Stimulated activated naive CD8-positive, alpha-beta T cell treated with anti-CD3 and anti-CD28 coated beads, Interleukin-15, amount 100 ng/mL, for 72 hours (primary cell): ENCODE measurements at regions not wholly inside any gene's neighbourhood (a gene's known extent, or its start where the extent isn't known, plus 50 kb on each side); places are given as distances from the start of the nearest gene placed in this dataset.

Source experiments
- ATAC-seq: fragments of 150-1000 bp; cut with Tn5 transposase; 2 replicates; pipeline ENCODE4 v1.10.0; 2021; ENCODE audit warnings: mild to moderate bottlenecking, moderate library complexity
- DNase-seq, 2 donors: peaks; one replicate each; pipeline ENCODE4 v3.0.0; 2021 to 2022
- H3K27ac Mint-ChIP-seq, 2 donors: one replicate each; pipeline ENCODE4 v1.8.0; 2022; ENCODE audit warnings: mild to moderate bottlenecking in 2 of 2, mixed read lengths in 2 of 2, moderate library complexity in 2 of 2
- H3K27me3 Mint-ChIP-seq: one replicate; pipeline ENCODE4 v1.8.0; 2022; ENCODE audit warnings: mixed read lengths
- H3K4me1 Mint-ChIP-seq: one replicate; pipeline ENCODE4 v1.8.0; 2022; ENCODE audit warnings: mild to moderate bottlenecking, mixed read lengths
- H3K4me3 Mint-ChIP-seq, 2 donors: one replicate each; pipeline ENCODE4 v1.8.0; 2022; ENCODE audit warnings: mild to moderate bottlenecking in 2 of 2, mixed read lengths in 2 of 2, moderate library complexity in 1 of 2
- H3K9me3 Mint-ChIP-seq, 2 donors: one replicate each; pipeline ENCODE4 v1.8.0; 2022; ENCODE audit warnings: mixed read lengths in 2 of 2

GRCh38 chr20:24096864-24097450, 108.4 kb upstream of the GGTLC1 start:
- DNase-seq = no peak
- Mint-ChIP-seq H3K4me1 (peaks cover 7% of the 10 kb centered on the region), H3K9me3 (no peaks in the 10 kb centered on the region), H3K27me3 (no peaks in the 10 kb centered on the region), H3K27ac (no peak overlapping the region), H3K4me3 (no peak overlapping the region)
- ATAC-seq = no peak

- Mint-ChIP-seq H3K4me3 (no peak overlapping the region), H3K27me3 (no peaks in the 10 kb centered on the region)
- no peak for ATAC-seq
Measured at GRCh38 chr20:24096264-24096663, 107.7 kb upstream of the GGTLC1 start.

GRCh38 chr20:24095756-24096155, 107.2 kb upstream of the GGTLC1 start:
- DNase-seq (no peak), ATAC-seq (no peak)
- H3K27ac Mint-ChIP-seq = no peak overlapping the region
- H3K4me3 Mint-ChIP-seq = no peak overlapping the region
- no peaks in the 10 kb centered on the region for H3K27me3 Mint-ChIP-seq
- peaks cover 7% of the 10 kb centered on the region for H3K4me1 Mint-ChIP-seq
- no peaks in the 10 kb centered on the region for H3K9me3 Mint-ChIP-seq

More at GRCh38 chr20:24096264-24096663, 107.7 kb upstream of the GGTLC1 start:
- Mint-ChIP-seq H3K27ac (no peak overlapping the region), H3K4me1 (peaks cover 7% of the 10 kb centered on the region), H3K9me3 (no peaks in the 10 kb centered on the region)
- DNase-seq = no peak

GRCh38 chr20:24095303-24095702, 106.7 kb upstream of the GGTLC1 start:
- H3K4me1 Mint-ChIP-seq = peaks cover 2% of the 10 kb centered on the region
- no peaks in the 10 kb centered on the region for H3K27me3 Mint-ChIP-seq
- no peak overlapping the region for H3K4me3 Mint-ChIP-seq
- H3K9me3 Mint-ChIP-seq = no peaks in the 10 kb centered on the region
- DNase-seq (no peak), ATAC-seq (no peak)
- H3K27ac Mint-ChIP-seq = no peak overlapping the region

- peak overlapping the region in 1 of 2 donors; percentile 61 for H3K27ac Mint-ChIP-seq
- no peaks in the 10 kb centered on the region for H3K27me3 Mint-ChIP-seq
- H3K9me3 Mint-ChIP-seq = no peaks in the 10 kb centered on the region
- no peak for ATAC-seq
- DNase-seq = no peak
- H3K4me3 Mint-ChIP-seq = no peak overlapping the region
- no peaks in the 10 kb centered on the region for H3K4me1 Mint-ChIP-seq
Measured at GRCh38 chr20:24089576-24089975, 101.0 kb upstream of the GGTLC1 start.

GRCh38 chr20:24086121-24086520, 97.5 kb upstream of the GGTLC1 start:
- Mint-ChIP-seq H3K9me3 (no peaks in the 10 kb centered on the region), H3K4me3 (no peak overlapping the region), H3K27ac (no peak overlapping the region), H3K27me3 (no peaks in the 10 kb centered on the region), H3K4me1 (no peaks in the 10 kb centered on the region)
- ATAC-seq = no peak
- no peak for DNase-seq

GRCh38 chr20:24084281-24084680, 95.7 kb upstream of the GGTLC1 start:
- H3K27ac Mint-ChIP-seq = no peak overlapping the region
- no peak for DNase-seq
- no peaks in the 10 kb centered on the region for H3K9me3 Mint-ChIP-seq
- no peak for ATAC-seq
- no peaks in the 10 kb centered on the region for H3K27me3 Mint-ChIP-seq
- H3K4me1 Mint-ChIP-seq = no peaks in the 10 kb centered on the region
- H3K4me3 Mint-ChIP-seq = no peak overlapping the region

GRCh38 chr20:24081077-24081476, 92.5 kb upstream of the GGTLC1 start:
- no peak for ATAC-seq
- Mint-ChIP-seq H3K27ac (no peak overlapping the region), H3K27me3 (no peaks in the 10 kb centered on the region), H3K4me1 (no peaks in the 10 kb centered on the region), H3K9me3 (no peaks in the 10 kb centered on the region), H3K4me3 (no peak overlapping the region)
- DNase-seq = no peak

- H3K9me3 Mint-ChIP-seq = no peaks in the 10 kb centered on the region
- DNase-seq = no peak
- peak overlapping the region in 1 of 2 donors; percentile 24 for H3K27ac Mint-ChIP-seq
- ATAC-seq = no peak
- no peak overlapping the region for H3K4me3 Mint-ChIP-seq
- no peaks in the 10 kb centered on the region for H3K4me1 Mint-ChIP-seq
- H3K27me3 Mint-ChIP-seq = no peaks in the 10 kb centered on the region
Measured at GRCh38 chr20:24079661-24080412, 91.3 kb upstream of the GGTLC1 start.

- Mint-ChIP-seq H3K27ac (no peak overlapping the region), H3K27me3 (no peaks in the 10 kb centered on the region), H3K9me3 (no peaks in the 10 kb centered on the region), H3K4me1 (no peaks in the 10 kb centered on the region), H3K4me3 (no peak overlapping the region)
- ATAC-seq = no peak
- no peak for DNase-seq
Measured at GRCh38 chr20:24077145-24077544, 88.6 kb upstream of the GGTLC1 start.

- no peak overlapping the region for H3K27ac Mint-ChIP-seq
- DNase-seq (no peak), ATAC-seq (no peak)
- no peak overlapping the region for H3K4me3 Mint-ChIP-seq
- H3K4me1 Mint-ChIP-seq = peaks cover 9% of the 10 kb centered on the region
- H3K9me3 Mint-ChIP-seq = peaks cover 13 to 32% of the 10 kb centered on the region in 2 donors
- no peaks in the 10 kb centered on the region for H3K27me3 Mint-ChIP-seq
Measured at GRCh38 chr20:24070679-24071078, 82.1 kb upstream of the GGTLC1 start.

- no peaks in the 10 kb centered on the region for H3K27me3 Mint-ChIP-seq
- DNase-seq = peak in 1 of 2 donors; percentile 15
- H3K27ac Mint-ChIP-seq = peak overlapping the region; percentile 38 to 95
- H3K9me3 Mint-ChIP-seq = peaks cover 10 to 26% of the 10 kb centered on the region in 2 donors
- peaks cover 12% of the 10 kb centered on the region for H3K4me1 Mint-ChIP-seq
- ATAC-seq = peak; percentile 81
- H3K4me3 Mint-ChIP-seq = peak overlapping the region; percentile 70
Measured at GRCh38 chr20:24066076-24066700, 77.6 kb upstream of the GGTLC1 start.

GRCh38 chr20:24064915-24065314, 76.3 kb upstream of the GGTLC1 start:
- Mint-ChIP-seq H3K27ac (no peak overlapping the region), H3K4me1 (peaks cover 12% of the 10 kb centered on the region), H3K27me3 (no peaks in the 10 kb centered on the region), H3K9me3 (peaks cover 0 to 16% of the 10 kb centered on the region in 2 donors), H3K4me3 (no peak overlapping the region)
- no peak for DNase-seq
- ATAC-seq = no peak

GRCh38 chr20:24064092-24064491, 75.5 kb upstream of the GGTLC1 start:
- peaks cover 12% of the 10 kb centered on the region for H3K4me1 Mint-ChIP-seq
- peaks cover 0 to 16% of the 10 kb centered on the region in 2 donors for H3K9me3 Mint-ChIP-seq
- H3K27ac Mint-ChIP-seq = no peak overlapping the region
- DNase-seq (no peak), ATAC-seq (no peak)
- no peaks in the 10 kb centered on the region for H3K27me3 Mint-ChIP-seq
- no peak overlapping the region for H3K4me3 Mint-ChIP-seq

GRCh38 chr20:24063100-24063499, 74.5 kb upstream of the GGTLC1 start:
- Mint-ChIP-seq H3K4me1 (peaks cover 12% of the 10 kb centered on the region), H3K27ac (no peak overlapping the region), H3K27me3 (no peaks in the 10 kb centered on the region), H3K4me3 (no peak overlapping the region), H3K9me3 (peaks cover 0 to 9% of the 10 kb centered on the region in 2 donors)
- DNase-seq (no peak), ATAC-seq (no peak)

GRCh38 chr20:24060851-24061590, 72.4 kb upstream of the GGTLC1 start:
- H3K27ac Mint-ChIP-seq = peak overlapping the region in 1 of 2 donors; percentile 85

More at GRCh38 chr20:24060851-24061590, 72.4 kb upstream of the GGTLC1 start:
- Mint-ChIP-seq H3K9me3 (no peaks in the 10 kb centered on the region), H3K27me3 (no peaks in the 10 kb centered on the region), H3K4me3 (no peak overlapping the region), H3K4me1 (peaks cover 6% of the 10 kb centered on the region)
- DNase-seq (no peak), ATAC-seq (no peak)
